Endometrial microvascular endothelial cells (primary cell): ENCODE measurements at regions not wholly inside any gene's neighbourhood (a gene's known extent, or its start where the extent isn't known, plus 50 kb on each side); places are given as distances from the start of the nearest gene placed in this dataset.
"Not testable (repeated sequence)": the region's sequence is repeated elsewhere in the genome, so short reads cannot be mapped to it uniquely, and the experiment has no call there.

Source experiments
- in situ Hi-C: cut with HindIII; loops from 2 replicates; pipeline ENCODE4 v1.10.0; 2017; ENCODE audit warnings: low sequenced_read_pairs, low pct_unique_long_range_greater_than_20kb; ENCODE audit errors: inconsistent ontology term

DNA sequence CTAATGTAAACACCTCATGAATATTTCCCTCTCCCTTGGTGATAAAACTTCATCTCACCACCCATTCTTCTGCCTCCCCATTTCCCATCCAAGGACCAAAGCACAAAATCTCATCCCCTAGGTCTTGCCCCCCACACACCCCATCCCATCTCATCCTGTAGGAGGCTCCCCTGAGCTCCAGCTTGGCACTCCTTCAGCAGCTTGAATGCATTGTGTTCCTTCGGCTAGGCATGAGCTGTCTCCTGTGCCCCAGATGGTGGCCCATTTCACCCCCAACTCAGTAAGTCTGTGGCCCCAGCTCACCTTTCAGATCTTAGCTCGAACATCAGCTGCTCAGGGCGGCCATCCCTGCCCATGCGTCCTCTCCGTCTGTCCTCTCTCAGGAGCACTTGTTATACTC lies 203.6 kb upstream of the NR2F2 start:
- in situ Hi-C loops, result no loop called here

DNA sequence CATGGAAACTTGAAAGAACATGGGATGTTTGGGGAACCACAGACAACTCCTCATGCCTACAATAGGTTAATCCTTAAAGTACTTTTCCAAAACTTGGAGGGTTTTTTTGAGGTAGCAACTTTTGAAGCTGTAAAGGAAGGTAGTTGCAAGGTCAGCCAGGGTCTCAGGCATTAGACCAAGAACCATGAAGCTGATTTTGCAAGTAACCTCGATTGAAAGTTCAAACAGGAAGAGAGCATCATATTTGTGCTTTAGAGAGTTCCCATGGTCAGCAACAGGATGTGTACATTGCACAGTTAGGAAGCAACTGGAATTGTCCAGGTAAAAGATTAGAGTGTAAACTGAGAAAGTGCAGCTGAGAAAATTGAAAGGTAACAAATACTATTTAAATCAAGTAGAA lies 199.8 kb upstream of the NR2F2 start:
- in situ Hi-C loops, result no loop called here

DNA sequence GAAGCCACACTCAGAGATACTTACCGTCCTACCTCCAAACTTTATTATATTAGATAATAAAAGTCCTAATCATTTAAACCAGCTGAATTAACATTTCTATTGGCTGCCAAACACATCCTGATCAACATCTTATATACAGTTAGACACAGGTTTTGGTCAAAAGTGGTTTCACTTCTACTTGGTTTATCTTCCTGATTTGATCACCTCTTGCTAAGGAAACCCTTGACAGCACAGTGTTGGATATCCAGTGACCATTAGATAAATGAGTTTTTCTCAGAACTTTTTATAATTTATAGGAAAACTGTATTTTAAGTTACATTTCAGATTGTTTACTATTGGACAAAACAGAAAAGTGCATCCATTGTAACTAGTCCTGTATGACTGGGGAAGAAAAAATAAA lies 198.4 kb upstream of the NR2F2 start:
- in situ Hi-C loops, result no loop called here

DNA sequence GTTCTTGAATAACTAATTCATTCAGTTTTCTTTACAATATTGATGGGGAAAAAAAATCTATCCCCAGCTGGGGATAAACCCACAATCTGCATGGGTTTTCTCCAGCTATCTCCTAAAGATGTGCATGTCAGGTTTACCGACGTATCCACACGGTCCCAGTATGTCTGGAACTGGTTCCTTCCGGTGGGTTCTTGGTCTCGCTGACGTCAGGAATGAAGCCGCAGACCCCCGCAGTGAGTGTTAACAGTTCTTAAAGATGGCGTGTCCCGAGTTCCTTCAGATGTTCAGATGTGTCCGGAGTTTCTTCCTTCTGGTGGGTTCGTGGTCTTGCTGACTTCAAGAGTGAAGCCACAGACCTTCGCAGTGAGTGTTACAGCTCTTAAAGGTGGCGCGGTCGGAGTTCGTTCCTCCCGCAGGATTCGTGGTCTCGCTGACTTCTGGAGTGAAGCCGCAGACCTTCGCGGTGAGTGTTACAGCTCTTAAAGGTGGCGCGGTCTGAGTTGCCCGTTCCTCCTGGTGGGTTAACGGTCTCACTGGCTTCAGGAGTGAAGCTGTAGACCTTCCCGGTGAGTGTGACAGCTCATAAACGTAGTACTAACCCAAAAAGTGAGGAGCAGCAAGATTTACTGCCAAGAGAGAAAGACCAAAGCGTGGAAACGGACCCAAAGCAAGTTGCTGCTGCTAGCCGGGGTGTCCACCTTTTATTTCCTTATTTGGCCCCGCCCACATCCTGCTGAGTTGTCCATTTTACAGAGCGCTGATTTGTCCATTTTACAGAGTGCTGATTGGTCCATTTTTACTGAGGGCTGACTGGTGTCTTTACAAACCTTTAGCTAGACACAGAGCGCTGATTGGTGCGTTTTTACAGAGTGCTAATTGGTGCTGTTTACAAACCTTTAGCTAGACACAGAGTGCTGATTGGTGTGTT lies 195.1 kb upstream of the NR2F2 start:
- in situ Hi-C loops, result no loop called here

DNA sequence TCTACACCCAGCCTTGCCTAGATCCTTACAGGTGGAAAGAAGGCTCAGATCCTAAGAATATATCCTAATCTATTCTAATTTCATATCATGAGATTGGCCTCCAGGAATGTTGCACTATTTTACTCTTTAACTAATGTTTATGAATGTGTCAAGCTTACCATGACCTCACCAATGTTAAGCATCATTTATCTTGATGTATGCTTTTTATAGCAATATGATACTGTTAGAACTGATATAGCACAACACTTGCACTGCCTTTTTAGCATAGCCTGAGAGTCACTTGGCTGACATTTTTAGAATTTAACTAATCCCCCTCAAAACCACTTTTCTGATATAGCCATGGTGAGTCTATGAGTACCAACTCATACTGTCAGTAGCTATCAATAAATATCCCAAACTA lies 191.5 kb upstream of the NR2F2 start:
- in situ Hi-C loops, result no loop called here

DNA sequence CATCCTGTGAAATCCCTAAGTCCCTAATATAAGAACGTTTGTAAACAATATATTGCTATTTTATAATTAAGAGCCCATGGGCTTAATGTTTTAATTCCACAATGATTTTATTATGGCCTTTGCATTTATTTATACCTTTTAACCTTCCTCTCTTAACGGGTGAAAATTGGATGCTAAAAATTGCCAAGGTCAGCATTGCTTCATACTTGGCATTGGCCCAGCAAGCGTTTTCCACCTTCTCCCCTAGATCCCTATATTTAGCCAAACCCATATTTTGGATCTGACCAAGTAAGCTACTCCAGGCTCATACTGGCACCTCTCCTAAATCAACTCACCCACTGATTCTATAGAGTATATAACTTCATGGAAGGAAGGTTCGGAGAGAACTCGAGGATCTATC lies 188.0 kb upstream of the NR2F2 start:
- in situ Hi-C loops, result no loop called here

DNA sequence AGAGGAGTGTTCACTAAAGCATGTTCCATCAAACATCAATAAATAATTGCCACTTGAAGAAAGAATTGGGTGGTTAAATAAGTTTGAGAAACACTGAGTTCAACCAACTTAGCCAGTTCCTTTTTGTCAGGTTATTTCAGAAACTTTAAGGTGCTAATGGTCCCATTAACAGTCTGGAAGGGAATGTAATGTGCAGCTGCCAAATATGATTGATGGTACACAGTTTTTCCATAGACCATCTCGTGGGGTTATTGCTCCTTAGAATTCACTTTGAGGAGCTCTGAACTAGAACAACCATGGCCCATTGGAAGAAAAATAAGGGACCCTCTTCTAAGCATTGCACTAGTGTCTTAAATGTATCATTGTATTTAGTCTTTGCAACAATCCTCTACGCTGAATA lies 185.8 kb upstream of the NR2F2 start:
- in situ Hi-C loops, result no loop called here

DNA sequence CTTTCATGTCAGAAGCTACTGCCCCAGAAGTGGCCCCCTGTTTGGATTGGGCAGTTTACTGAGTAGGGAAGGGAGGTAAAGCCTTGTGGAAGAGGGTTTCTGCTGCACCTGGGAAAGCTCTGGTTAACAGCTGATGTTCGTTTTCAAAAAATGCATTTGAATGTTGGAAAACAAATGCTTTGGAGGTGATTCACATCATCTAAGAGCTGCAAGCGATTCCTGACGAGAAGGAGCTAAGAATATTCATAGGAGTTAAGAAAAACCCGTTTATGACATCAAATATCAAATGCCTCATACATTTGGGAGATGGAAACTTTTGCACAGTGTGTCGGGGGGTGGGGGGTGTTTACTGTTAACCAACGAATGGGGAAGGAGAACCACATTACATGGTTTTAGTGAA lies 183.8 kb upstream of the NR2F2 start:
- in situ Hi-C loops, result no loop called here

DNA sequence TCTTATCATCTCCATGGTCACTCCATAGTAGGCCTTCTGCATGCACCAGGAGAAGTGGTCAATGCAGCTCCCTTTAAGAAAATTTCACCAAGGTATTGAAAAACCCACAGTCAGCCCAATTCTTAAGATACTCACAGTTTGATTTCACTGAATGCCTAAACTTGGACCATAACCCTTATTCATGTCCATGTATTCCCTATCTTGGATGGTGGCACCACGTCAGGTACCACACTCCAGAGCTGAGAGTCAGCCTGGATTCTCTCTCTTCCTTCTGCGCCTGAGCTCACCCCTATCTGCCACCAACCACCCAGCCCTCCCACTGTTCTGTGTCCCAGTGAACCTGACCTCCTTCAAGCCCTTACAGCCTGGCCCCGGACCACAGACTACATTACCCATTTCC lies 183.2 kb upstream of the NR2F2 start:
- in situ Hi-C loops, result no loop called here

DNA sequence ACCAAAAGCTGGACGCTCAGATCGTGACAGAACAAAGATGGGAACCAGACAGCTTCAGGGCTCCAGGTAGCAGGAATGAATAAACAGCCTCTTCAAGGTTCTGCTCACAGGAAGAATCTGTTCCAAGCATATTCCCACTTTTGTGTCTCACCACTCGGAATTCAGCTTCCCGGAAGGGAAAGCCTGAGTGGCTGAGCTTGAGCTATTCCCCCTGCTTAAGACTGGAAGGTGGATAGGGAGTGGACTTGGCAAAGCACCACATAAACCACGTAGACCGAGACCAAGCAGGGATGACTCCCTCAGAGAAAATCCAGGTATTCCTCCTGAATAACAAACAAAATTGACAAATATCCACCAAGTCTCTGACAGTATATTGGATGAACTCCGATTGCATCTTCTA lies 180.2 kb upstream of the NR2F2 start:
- in situ Hi-C loops, result no loop called here

DNA sequence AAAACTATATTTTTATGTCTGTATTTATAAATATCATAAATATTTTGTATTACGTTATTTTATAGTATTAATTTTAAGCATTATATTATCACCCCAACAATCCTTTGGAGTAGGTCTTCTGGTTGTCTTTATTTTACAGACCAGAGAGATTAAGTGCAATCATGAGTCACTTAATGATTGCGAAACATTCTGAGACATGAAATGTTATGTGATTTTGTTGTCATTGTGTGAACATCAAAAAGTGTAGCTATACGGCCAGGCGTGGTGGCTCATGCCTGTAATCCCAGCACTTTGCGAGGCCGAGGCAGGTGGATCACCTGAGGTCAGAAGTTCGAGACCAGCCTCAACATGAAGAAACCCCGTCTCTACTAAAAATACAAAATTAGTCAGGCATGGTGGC lies 178.8 kb upstream of the NR2F2 start:
- in situ Hi-C loops, result not testable (repeated sequence)

DNA sequence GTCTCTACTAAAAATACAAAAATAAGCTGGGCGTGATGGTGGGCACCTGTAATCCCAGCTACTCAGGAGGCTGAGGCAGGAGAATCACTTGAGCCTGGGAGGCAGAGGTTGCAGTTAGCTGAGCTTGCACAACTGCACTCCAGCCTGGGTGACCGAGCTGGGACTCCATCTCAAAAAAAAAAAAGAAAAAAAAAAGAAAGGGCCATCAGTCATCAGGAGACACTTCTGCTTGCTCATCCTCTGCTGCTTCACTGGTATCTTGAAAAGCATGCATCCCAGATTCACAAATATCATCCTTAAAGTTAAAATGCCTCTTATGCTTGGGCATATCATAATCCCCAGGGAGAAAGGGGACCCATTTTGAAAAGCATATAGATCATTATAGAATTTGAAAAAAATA lies 176.6 kb upstream of the NR2F2 start:
- in situ Hi-C loops, result no loop called here

DNA sequence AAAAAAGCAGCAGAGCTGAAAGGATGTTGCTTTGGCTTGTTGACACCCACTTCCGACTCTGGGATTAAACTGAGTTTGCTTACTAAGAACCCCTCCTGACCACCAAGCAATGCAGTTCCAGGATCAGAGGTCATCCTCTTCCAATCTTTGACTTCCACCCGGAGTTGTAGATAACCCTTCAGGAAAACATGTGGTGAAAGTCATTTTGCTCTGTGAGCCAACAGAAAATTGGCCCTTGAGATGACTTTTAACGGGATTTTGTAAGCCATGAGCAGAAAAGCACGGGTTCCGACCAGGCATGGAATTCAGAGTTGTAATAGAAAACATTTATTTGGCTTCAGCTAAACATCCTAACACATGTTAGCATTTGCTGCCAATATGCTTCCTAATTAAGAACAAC lies 171.6 kb upstream of the NR2F2 start:
- in situ Hi-C loops, result no loop called here

DNA sequence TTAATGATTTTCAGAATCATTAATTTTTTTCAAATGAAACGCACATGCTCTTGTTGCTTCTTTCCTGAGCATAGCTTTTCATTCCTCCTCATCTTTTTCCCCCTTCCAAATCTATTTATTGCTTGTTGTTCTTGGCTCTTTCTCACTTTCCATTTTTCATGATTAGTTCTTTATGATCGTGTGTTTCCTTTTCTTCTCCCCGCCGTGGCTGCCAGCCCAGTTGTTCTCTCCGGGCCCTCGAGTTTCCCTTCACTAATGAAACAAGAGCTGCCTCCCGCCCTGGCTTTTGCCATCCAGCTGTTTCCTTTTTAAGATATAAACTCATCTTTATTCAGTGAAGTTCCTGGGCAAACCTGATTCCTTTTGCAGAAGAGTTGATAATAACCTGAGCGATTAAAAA lies 170.2 kb upstream of the NR2F2 start:
- in situ Hi-C loops, result no loop called here

DNA sequence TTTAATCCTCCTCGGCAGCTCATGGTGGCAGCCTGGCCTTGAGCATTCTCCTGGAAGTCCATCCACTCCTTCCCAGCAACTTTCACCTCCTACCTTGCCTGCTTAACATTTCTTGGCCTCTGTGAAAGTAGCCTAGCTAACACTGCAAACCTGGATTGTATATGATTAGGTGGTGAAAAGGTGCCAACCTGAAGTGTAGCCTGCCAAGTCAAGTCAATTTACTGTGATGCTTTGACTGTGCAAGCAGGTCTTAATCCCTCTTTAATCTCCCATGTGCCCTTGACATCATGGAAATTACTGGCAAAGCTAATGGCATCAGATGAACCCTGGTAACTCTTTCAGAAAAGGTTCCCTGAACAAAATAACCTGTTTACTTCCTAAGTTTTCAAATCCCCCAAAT lies 169.7 kb upstream of the NR2F2 start:
- in situ Hi-C loops, result no loop called here

DNA sequence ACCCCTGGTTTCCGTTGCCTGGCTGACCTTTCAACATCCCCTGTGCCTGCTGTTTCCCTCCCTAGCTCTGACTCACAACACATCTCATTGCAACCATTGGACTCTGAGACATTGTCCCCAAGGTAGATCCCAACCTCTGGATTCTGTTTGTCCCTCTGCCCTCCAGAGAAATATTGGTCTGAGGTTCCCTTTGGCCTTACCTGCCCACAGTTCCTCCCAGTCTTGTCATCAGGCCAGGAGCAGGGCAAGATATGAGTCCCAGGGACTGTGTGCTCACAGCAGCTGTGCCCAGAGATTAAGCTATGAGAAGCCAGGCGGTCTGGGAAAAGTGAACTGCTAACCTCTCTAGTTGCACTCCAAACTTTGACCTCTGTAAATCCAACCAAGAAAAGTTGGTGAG lies 168.2 kb upstream of the NR2F2 start:
- in situ Hi-C loops, result no loop called here

DNA sequence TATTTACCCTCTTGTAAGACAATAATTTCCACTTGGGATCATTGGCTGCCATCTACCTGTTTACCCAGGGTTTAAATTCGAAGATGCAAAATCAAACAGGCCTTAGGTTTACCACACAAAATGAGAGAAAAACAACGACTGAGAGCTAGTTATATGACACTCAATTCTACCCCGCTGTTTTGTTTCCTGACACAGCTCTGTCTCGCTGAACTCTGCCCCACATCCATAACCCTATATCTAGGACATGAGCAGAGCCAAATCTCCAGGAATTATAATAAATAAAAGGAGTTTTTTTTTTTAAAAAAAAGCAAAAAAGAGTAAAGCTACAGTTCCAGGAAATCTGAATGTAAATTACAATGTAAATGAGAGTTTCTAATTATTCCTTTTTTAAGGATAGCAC lies 165.4 kb upstream of the NR2F2 start:
- in situ Hi-C loops, result no loop called here

DNA sequence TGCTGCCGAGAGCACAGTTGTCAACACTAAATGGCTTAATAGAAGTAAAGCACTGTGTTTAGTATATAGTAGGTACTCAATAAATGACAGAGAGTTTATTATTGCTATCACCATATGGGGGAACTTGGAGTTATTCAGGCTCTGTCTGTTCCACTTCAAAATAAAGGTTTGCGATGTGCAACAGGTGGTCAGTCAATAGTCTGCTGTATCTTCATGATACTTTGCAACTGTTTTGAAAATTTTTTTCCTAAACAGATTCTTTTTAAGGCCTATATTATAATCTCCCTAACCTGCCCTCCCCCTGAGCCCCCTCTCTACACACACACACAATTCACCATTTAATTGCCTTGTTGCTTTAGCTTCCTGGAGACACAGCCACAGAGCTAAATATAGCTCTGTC lies 164.7 kb upstream of the NR2F2 start:
- in situ Hi-C loops, result no loop called here

DNA sequence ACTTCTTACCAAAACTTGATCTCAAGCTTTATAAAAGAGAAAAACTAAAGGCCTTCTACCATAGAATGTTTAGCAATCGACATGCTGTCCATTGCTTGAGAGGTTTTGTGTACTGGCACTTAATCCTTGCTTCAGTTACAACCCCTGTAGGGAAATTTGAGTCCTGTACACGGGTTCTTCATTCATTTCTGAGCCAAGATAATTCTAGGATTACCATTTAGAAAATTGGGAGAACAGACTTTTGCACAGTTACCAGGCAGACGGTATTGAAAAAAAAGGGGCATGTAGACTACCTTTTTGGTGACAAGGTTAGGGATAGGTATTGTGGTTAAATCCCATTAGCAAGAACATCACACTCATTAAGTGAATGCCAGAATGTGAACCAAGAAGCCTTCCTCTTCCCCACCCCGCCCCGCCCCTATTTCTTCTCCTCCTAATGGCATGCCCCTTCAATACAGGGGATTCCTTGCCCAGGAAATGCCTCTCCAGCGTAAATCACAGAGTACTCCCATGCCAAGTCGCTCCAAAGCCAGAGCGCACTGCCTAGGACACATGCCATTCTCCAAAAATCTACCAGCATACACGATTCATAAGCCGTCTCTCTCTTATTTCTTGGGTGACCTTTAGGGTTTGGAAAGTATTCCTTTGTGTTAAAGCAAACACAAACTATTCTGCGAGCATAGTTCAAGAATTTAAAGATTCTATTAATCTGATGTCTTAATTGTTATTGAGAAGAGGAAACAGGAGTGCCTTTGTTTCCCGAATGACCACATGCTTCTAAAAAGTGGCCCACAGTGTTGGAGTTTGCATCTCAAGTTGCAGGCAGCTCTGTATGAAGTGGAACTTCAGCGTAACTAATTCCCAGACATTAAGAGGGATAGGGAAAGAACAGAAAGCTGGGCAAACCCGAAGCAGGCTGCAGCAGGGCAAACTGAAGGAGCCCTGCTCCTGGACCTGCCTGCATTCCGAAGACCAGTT lies 164.0 kb upstream of the NR2F2 start:
- in situ Hi-C loops, result no loop called here

DNA sequence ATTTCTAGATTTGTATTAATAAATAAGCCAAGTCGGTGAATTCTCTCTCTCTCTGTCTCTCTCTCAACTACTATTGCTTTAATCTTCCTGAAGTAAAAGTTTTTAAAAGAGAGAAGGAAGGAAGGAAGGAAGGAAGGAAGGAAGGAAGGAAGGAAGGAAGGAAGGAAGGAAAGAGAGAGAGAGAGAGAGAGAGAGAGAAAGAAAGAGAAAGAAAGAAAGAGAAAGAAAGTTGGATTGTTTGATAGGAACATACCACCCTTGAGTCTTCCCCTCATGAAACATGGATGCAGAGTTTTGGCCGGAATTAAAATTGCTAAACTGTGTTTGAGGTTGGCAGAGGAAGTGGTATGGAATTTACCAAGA lies 159.9 kb upstream of the NR2F2 start:
- in situ Hi-C loops, result not testable (repeated sequence)
